GM18868 (cell line): ENCODE measurements at regions not wholly inside any gene's neighbourhood (a gene's known extent, or its start where the extent isn't known, plus 50 kb on each side); places are given as distances from the start of the nearest gene placed in this dataset.

Experiments
- ATAC-seq: cut with Tn5 transposase; IDR thresholded peaks from one replicate; pipeline ENCODE4 v1.9.1; 2021; ENCODE audit warnings: mild to moderate bottlenecking, moderate library complexity; ENCODE audit not compliant: unreplicated experiment

GRCh38 chr15:47337836-47338235 is 379.5 kb upstream of the SEMA6D start:
- no peak for ATAC-seq

GRCh38 chr15:47338771-47339170 is 378.5 kb upstream of the SEMA6D start:
- no peak for ATAC-seq

- no peak for ATAC-seq
Observed at GRCh38 chr15:47339800-47340570, 377.3 kb upstream of the SEMA6D start.

GRCh38 chr15:47340571-47340920 is 376.8 kb upstream of the SEMA6D start:
- ATAC-seq, result no peak

- no peak for ATAC-seq
Observed at GRCh38 chr15:47349179-47349578, 368.1 kb upstream of the SEMA6D start.

GRCh38 chr15:47351501-47351900 is 365.8 kb upstream of the SEMA6D start:
- ATAC-seq, result no peak

GRCh38 chr15:47352217-47352616 is 365.1 kb upstream of the SEMA6D start:
- ATAC-seq, result no peak

GRCh38 chr15:47355759-47356158 is 361.5 kb upstream of the SEMA6D start:
- no peak for ATAC-seq

- no peak for ATAC-seq
Observed at GRCh38 chr15:47356297-47356696, 361.0 kb upstream of the SEMA6D start.

GRCh38 chr15:47358876-47359275 is 358.4 kb upstream of the SEMA6D start:
- no peak for ATAC-seq

GRCh38 chr15:47360305-47360704 is 357.0 kb upstream of the SEMA6D start:
- no peak for ATAC-seq

GRCh38 chr15:47362118-47362905 is 355.0 kb upstream of the SEMA6D start:
- ATAC-seq, result no peak

GRCh38 chr15:47363653-47364052 is 353.7 kb upstream of the SEMA6D start:
- ATAC-seq, result no peak

- ATAC-seq, result no peak
Observed at GRCh38 chr15:47364230-47365141, 352.8 kb upstream of the SEMA6D start.

GRCh38 chr15:47366884-47367283 is 350.4 kb upstream of the SEMA6D start:
- no peak for ATAC-seq

GRCh38 chr15:47367726-47368390 is 349.4 kb upstream of the SEMA6D start:
- ATAC-seq, result no peak

GRCh38 chr15:47371939-47372338 is 345.4 kb upstream of the SEMA6D start:
- ATAC-seq, result no peak

GRCh38 chr15:47374222-47374621 is 343.1 kb upstream of the SEMA6D start:
- no peak for ATAC-seq

- ATAC-seq, result no peak
Observed at GRCh38 chr15:47376190-47376589, 341.1 kb upstream of the SEMA6D start.

GRCh38 chr15:47377465-47377864 is 339.8 kb upstream of the SEMA6D start:
- ATAC-seq, result no peak

- ATAC-seq, result no peak
Observed at GRCh38 chr15:47378527-47378926, 338.8 kb upstream of the SEMA6D start.
